Progenitor cell of endocrine pancreas (in vitro differentiated cells): ENCODE measurements at regions not wholly inside any gene's neighbourhood (a gene's known extent, or its start where the extent isn't known, plus 50 kb on each side); places are given as distances from the start of the nearest gene placed in this dataset.

Experiments
- DNase-seq: peaks from one replicate; pipeline ENCODE4 v3.0.0; 2021; ENCODE audit warnings: low spot score; ENCODE audit not compliant: unreplicated experiment
- H3K27ac Mint-ChIP-seq: 2 replicates; pipeline ENCODE4 v1.8.0; 2021; ENCODE audit warnings: mild to moderate bottlenecking, moderate library complexity, mixed read lengths
- H3K27me3 Mint-ChIP-seq: 2 replicates; pipeline ENCODE4 v1.8.0; 2021; ENCODE audit warnings: mixed read lengths
- H3K36me3 Mint-ChIP-seq: 2 replicates; pipeline ENCODE4 v1.8.0; 2022; ENCODE audit warnings: mixed read lengths; ENCODE audit not compliant: insufficient read depth
- H3K4me1 Mint-ChIP-seq: 2 replicates; pipeline ENCODE4 v1.8.0; 2021; ENCODE audit warnings: low read depth, mixed read lengths
- H3K4me3 Mint-ChIP-seq: 2 replicates; pipeline ENCODE4 v1.8.0; 2021; ENCODE audit warnings: low read depth, mild to moderate bottlenecking, moderate library complexity, mixed read lengths
- H3K9me3 Mint-ChIP-seq: 2 replicates; pipeline ENCODE4 v1.8.0; 2021; ENCODE audit warnings: low read depth, mixed read lengths
- TF ChIP-seq, protein P1 (sequence below): fragments of 200-600 bp; sonication (generic); IDR thresholded peaks from one replicate; pipeline ENCODE4 v1.5.0; 2021; ENCODE audit warnings: antibody characterized with exemption, mild to moderate bottlenecking; ENCODE audit not compliant: unreplicated experiment

- Mint-ChIP-seq H3K9me3 (peaks cover 16% of the 10 kb centered on the region), H3K4me1 (no peaks in the 10 kb centered on the region), H3K4me3 (no peak overlapping the region), H3K36me3 (peaks cover 5% of the 10 kb centered on the region), H3K27me3 (peaks cover 3% of the 10 kb centered on the region), H3K27ac (no peak overlapping the region)
- TF ChIP-seq, protein P1, sequence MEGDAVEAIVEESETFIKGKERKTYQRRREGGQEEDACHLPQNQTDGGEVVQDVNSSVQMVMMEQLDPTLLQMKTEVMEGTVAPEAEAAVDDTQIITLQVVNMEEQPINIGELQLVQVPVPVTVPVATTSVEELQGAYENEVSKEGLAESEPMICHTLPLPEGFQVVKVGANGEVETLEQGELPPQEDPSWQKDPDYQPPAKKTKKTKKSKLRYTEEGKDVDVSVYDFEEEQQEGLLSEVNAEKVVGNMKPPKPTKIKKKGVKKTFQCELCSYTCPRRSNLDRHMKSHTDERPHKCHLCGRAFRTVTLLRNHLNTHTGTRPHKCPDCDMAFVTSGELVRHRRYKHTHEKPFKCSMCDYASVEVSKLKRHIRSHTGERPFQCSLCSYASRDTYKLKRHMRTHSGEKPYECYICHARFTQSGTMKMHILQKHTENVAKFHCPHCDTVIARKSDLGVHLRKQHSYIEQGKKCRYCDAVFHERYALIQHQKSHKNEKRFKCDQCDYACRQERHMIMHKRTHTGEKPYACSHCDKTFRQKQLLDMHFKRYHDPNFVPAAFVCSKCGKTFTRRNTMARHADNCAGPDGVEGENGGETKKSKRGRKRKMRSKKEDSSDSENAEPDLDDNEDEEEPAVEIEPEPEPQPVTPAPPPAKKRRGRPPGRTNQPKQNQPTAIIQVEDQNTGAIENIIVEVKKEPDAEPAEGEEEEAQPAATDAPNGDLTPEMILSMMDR: no peak
- DNase-seq: no peak
These were observed 397.4 kb upstream of the AZI2 start for GRCh38 chr3:28745916-28746617.

- Mint-ChIP-seq H3K27me3 (peaks cover under 1% of the 10 kb centered on the region), H3K9me3 (peaks cover 21% of the 10 kb centered on the region), H3K36me3 (peaks cover 5% of the 10 kb centered on the region), H3K4me1 (no peaks in the 10 kb centered on the region), H3K27ac (no peak overlapping the region), H3K4me3 (no peak overlapping the region)
- TF ChIP-seq, protein P1: no peak
- DNase-seq: no peak
These were observed 398.4 kb upstream of the AZI2 start for GRCh38 chr3:28746990-28747389.

DNA sequence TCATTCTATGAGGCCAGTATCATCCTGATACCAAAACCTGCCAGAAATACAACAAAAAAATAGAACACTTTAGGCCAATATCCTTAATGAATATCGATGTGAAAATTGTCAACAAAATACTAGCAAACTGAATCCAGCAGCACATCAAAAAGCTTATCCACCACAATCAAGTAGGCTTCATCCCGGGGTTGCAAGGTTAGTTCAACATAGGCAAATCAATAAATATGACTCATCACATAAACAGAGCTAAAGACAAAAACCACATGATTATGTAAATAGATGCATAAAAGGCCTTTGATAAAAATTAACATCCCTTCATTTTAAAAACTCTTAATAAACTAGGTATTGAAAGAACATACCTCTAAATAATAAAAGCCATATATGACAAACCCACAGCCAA is 403.2 kb upstream of the AZI2 start:
- TF ChIP-seq, protein P1: no peak
- Mint-ChIP-seq H3K36me3 (peaks cover 5% of the 10 kb centered on the region), H3K27ac (no peak overlapping the region)

DNA sequence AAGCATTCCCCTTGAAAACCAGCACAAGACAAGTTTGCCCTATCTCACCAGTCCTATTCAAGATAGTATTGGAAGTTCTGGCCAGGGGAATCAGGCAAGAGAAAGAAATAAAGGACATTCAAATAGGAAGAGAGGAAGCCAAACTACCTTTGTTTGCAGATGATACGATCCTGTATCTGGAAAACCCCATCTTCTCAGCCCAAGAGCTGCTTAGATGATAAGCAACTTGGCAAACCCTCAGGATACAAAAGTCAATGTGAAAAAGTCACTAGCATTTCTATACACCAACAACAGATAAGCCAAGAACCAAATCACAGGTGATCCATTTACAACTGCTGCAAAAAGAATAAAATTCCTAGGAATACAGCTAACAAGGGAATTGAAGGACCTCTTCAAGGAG is 403.7 kb upstream of the AZI2 start:
- Mint-ChIP-seq H3K27ac (no peak overlapping the region), H3K9me3 (peaks cover 21% of the 10 kb centered on the region), H3K36me3 (peaks cover 5% of the 10 kb centered on the region), H3K4me1 (no peaks in the 10 kb centered on the region), H3K27me3 (no peaks in the 10 kb centered on the region), H3K4me3 (no peak overlapping the region)
- TF ChIP-seq, protein P1: no peak
- no peak for DNase-seq

More for the DNA sequence above, 403.2 kb upstream of the AZI2 start:
- Mint-ChIP-seq H3K4me1 (no peaks in the 10 kb centered on the region), H3K9me3 (peaks cover 21% of the 10 kb centered on the region), H3K27me3 (no peaks in the 10 kb centered on the region), H3K4me3 (no peak overlapping the region)
- no peak for DNase-seq

- Mint-ChIP-seq H3K9me3 (peaks cover 4% of the 10 kb centered on the region), H3K36me3 (no peaks in the 10 kb centered on the region), H3K4me1 (no peaks in the 10 kb centered on the region)
These were observed 407.4 kb upstream of the AZI2 start for GRCh38 chr3:28756056-28756455.

More at GRCh38 chr3:28756056-28756455, 407.4 kb upstream of the AZI2 start:
- TF ChIP-seq, protein P1: no peak
- no peak for DNase-seq
- Mint-ChIP-seq H3K27me3 (no peaks in the 10 kb centered on the region), H3K4me3 (no peak overlapping the region), H3K27ac (no peak overlapping the region)
